ENCODE measurements at regions not wholly inside any gene's neighbourhood (a gene's known extent, or its start where the extent isn't known, plus 50 kb on each side); places are given as distances from the start of the nearest gene placed in this dataset.

- TF ChIP-seq CTCF (IDR thresholded peaks at IDR 0.05; ENCODE audit: poor library complexity, severe bottlenecking) = no peak
- ATAC-seq (ENCODE audit: low read depth) = no peak
- H3K27me3 ChIP-seq (ENCODE audit: insufficient read depth, poor library complexity, severe bottlenecking) = no peaks in the 10 kb centered on the region
- no peak overlapping the region for H3K4me3 ChIP-seq (ENCODE audit: severe bottlenecking)
- H3K4me1 ChIP-seq (ENCODE audit: insufficient read depth, poor library complexity, severe bottlenecking) = peaks cover 9% of the 10 kb centered on the region
- no peak for DNase-seq (ENCODE audit: low spot score)
- no peak overlapping the region for H3K27ac ChIP-seq (ENCODE audit: poor library complexity, severe bottlenecking)
- no peaks in the 10 kb centered on the region for H3K9me3 ChIP-seq (ENCODE audit: severe bottlenecking)
- H3K36me3 ChIP-seq (ENCODE audit: low read depth) = no peaks in the 10 kb centered on the region
These were observed 125.3 kb downstream of the TWIST2 start for GRCh38 chr2:238973038-238973739.

- Histone ChIP-seq H3K9me3 (ENCODE audit: severe bottlenecking) (no peaks in the 10 kb centered on the region), H3K27ac (ENCODE audit: poor library complexity, severe bottlenecking) (no peak overlapping the region), H3K4me1 (ENCODE audit: insufficient read depth, poor library complexity, severe bottlenecking) (peaks cover 9% of the 10 kb centered on the region), H3K27me3 (ENCODE audit: insufficient read depth, poor library complexity, severe bottlenecking) (no peaks in the 10 kb centered on the region), H3K4me3 (ENCODE audit: severe bottlenecking) (no peak overlapping the region), H3K36me3 (ENCODE audit: low read depth) (no peaks in the 10 kb centered on the region)
- DNase-seq (ENCODE audit: low spot score) (no peak), ATAC-seq (ENCODE audit: low read depth) (no peak)
- no peak for TF ChIP-seq CTCF (IDR thresholded peaks at IDR 0.05; ENCODE audit: poor library complexity, severe bottlenecking)
These were observed 126.2 kb downstream of the TWIST2 start for GRCh38 chr2:238974081-238974480.

GRCh38 chr2:238974501-238975166 lies 126.7 kb downstream of the TWIST2 start:
- peak; percentile 51; the same call in 2 of the 3 replicates for ATAC-seq (ENCODE audit: low read depth)
- peaks cover 9% of the 10 kb centered on the region for H3K4me1 ChIP-seq (ENCODE audit: insufficient read depth, poor library complexity, severe bottlenecking)
- H3K4me3 ChIP-seq (ENCODE audit: severe bottlenecking) = no peak overlapping the region
- TF ChIP-seq CTCF (IDR thresholded peaks at IDR 0.05; ENCODE audit: poor library complexity, severe bottlenecking) = peak; percentile 27
- no peaks in the 10 kb centered on the region for H3K27me3 ChIP-seq (ENCODE audit: insufficient read depth, poor library complexity, severe bottlenecking)
- DNase-seq (ENCODE audit: low spot score) = no peak
- H3K9me3 ChIP-seq (ENCODE audit: severe bottlenecking) = no peaks in the 10 kb centered on the region
- no peaks in the 10 kb centered on the region for H3K36me3 ChIP-seq (ENCODE audit: low read depth)
- H3K27ac ChIP-seq (ENCODE audit: poor library complexity, severe bottlenecking) = no peak overlapping the region

- H3K27me3 ChIP-seq (ENCODE audit: insufficient read depth, poor library complexity, severe bottlenecking) = no peaks in the 10 kb centered on the region
- no peaks in the 10 kb centered on the region for H3K36me3 ChIP-seq (ENCODE audit: low read depth)
- peaks cover 9% of the 10 kb centered on the region for H3K4me1 ChIP-seq (ENCODE audit: insufficient read depth, poor library complexity, severe bottlenecking)
- no peak for TF ChIP-seq CTCF (IDR thresholded peaks at IDR 0.05; ENCODE audit: poor library complexity, severe bottlenecking)
- H3K27ac ChIP-seq (ENCODE audit: poor library complexity, severe bottlenecking) = no peak overlapping the region
- H3K9me3 ChIP-seq (ENCODE audit: severe bottlenecking) = no peaks in the 10 kb centered on the region
- DNase-seq (ENCODE audit: low spot score) (no peak), ATAC-seq (ENCODE audit: low read depth) (no peak)
- H3K4me3 ChIP-seq (ENCODE audit: severe bottlenecking) = no peak overlapping the region
These were observed 127.5 kb downstream of the TWIST2 start for GRCh38 chr2:238975408-238975807.

- no peak for ATAC-seq (ENCODE audit: low read depth)
- Histone ChIP-seq H3K4me3 (ENCODE audit: severe bottlenecking) (no peak overlapping the region), H3K27ac (ENCODE audit: poor library complexity, severe bottlenecking) (no peak overlapping the region), H3K4me1 (ENCODE audit: insufficient read depth, poor library complexity, severe bottlenecking) (peaks cover 8% of the 10 kb centered on the region), H3K9me3 (ENCODE audit: severe bottlenecking) (no peaks in the 10 kb centered on the region), H3K27me3 (ENCODE audit: insufficient read depth, poor library complexity, severe bottlenecking) (no peaks in the 10 kb centered on the region), H3K36me3 (ENCODE audit: low read depth) (no peaks in the 10 kb centered on the region)
- TF ChIP-seq CTCF (IDR thresholded peaks at IDR 0.05; ENCODE audit: poor library complexity, severe bottlenecking) = no peak
- DNase-seq (ENCODE audit: low spot score) = no peak
These were observed 130.6 kb downstream of the TWIST2 start for GRCh38 chr2:238978497-238978896.
